ENCODE measurements at regions not wholly inside any gene's neighbourhood (a gene's known extent, or its start where the extent isn't known, plus 50 kb on each side); places are given as distances from the start of the nearest gene placed in this dataset.

- TF ChIP-seq CTCF (IDR thresholded peaks at IDR 0.05) (no peak), POLR2AphosphoS5 (IDR thresholded peaks at IDR 0.05) (peak; percentile 54), POLR2A (IDR thresholded peaks at IDR 0.05) (no peak)
Observed at GRCh38 chr18:10242936-10243680, 211.3 kb upstream of the APCDD1 start.

Measured in prostate gland (tissue), 2 donors.